ENCODE measurements at regions not wholly inside any gene's neighbourhood (a gene's known extent, or its start where the extent isn't known, plus 50 kb on each side); places are given as distances from the start of the nearest gene placed in this dataset.

GRCh38 chr2:103804013-103804412 lies 1042.2 kb downstream of the TMEM182 start:
- DNase-seq (ENCODE audit: low spot score), result no peak
- TF ChIP-seq CTCF (IDR thresholded peaks at IDR 0.05; ENCODE audit: extremely low read depth, insufficient read depth, missing control alignments), result no peak
- in situ Hi-C loops (cut with MboI; ENCODE audit: low pct_unique_long_range_greater_than_20kb, low sequenced_read_pairs, unreplicated experiment), result no loop called here

GRCh38 chr2:103805746-103806145 lies 1043.9 kb downstream of the TMEM182 start:
- DNase-seq (ENCODE audit: low spot score), result no peak
- in situ Hi-C loops (cut with MboI; ENCODE audit: low pct_unique_long_range_greater_than_20kb, low sequenced_read_pairs, unreplicated experiment), result no loop called here
- TF ChIP-seq CTCF (IDR thresholded peaks at IDR 0.05; ENCODE audit: extremely low read depth, insufficient read depth, missing control alignments), result no peak

- in situ Hi-C loops (cut with MboI; ENCODE audit: low pct_unique_long_range_greater_than_20kb, low sequenced_read_pairs, unreplicated experiment), result no loop called here
- no peak for DNase-seq (ENCODE audit: low spot score)
- TF ChIP-seq CTCF (IDR thresholded peaks at IDR 0.05; ENCODE audit: extremely low read depth, insufficient read depth, missing control alignments), result no peak
These were observed 1045.1 kb upstream of the POU3F3 start for GRCh38 chr2:103808814-103809213.

GRCh38 chr2:103809415-103809814 lies 1044.5 kb upstream of the POU3F3 start:
- DNase-seq (ENCODE audit: low spot score), result no peak
- in situ Hi-C loops (cut with MboI; ENCODE audit: low pct_unique_long_range_greater_than_20kb, low sequenced_read_pairs, unreplicated experiment), result no loop called here
- no peak for TF ChIP-seq CTCF (IDR thresholded peaks at IDR 0.05; ENCODE audit: extremely low read depth, insufficient read depth, missing control alignments)

- DNase-seq (ENCODE audit: low spot score), result no peak
- in situ Hi-C loops (cut with MboI; ENCODE audit: low pct_unique_long_range_greater_than_20kb, low sequenced_read_pairs, unreplicated experiment), result no loop called here
- no peak for TF ChIP-seq CTCF (IDR thresholded peaks at IDR 0.05; ENCODE audit: extremely low read depth, insufficient read depth, missing control alignments)
These were observed 1043.9 kb upstream of the POU3F3 start for GRCh38 chr2:103809941-103810441.

GRCh38 chr2:103810875-103811274 lies 1043.0 kb upstream of the POU3F3 start:
- no peak for DNase-seq (ENCODE audit: low spot score)
- in situ Hi-C loops (cut with MboI; ENCODE audit: low pct_unique_long_range_greater_than_20kb, low sequenced_read_pairs, unreplicated experiment), result no loop called here
- TF ChIP-seq CTCF (IDR thresholded peaks at IDR 0.05; ENCODE audit: extremely low read depth, insufficient read depth, missing control alignments), result no peak

- no peak for TF ChIP-seq CTCF (IDR thresholded peaks at IDR 0.05; ENCODE audit: extremely low read depth, insufficient read depth, missing control alignments)
- in situ Hi-C loops (cut with MboI; ENCODE audit: low pct_unique_long_range_greater_than_20kb, low sequenced_read_pairs, unreplicated experiment), result no loop called here
- DNase-seq (ENCODE audit: low spot score), result no peak
These were observed 1039.9 kb upstream of the POU3F3 start for GRCh38 chr2:103814016-103814415.
